ENCODE measurements at regions not wholly inside any gene's neighbourhood (a gene's known extent, or its start where the extent isn't known, plus 50 kb on each side); places are given as distances from the start of the nearest gene placed in this dataset.

DNA sequence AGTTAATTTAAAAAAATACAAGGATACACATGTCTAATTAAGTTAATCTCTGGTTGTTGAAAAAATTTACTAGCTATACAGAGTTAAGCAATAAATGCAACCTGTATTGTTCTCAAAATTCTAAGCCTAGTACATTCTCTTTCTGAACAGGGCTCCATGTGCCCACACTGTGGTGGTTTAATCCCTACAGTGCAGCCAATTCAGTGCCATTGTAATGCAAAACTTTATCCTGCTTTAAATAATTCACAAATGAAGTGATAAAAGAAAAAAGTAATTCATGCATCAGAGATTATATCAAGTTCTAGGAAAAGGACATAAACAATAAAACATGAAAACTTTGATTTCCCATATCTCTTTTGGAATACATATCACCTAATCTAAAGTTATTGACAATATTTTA, 1089.2 kb downstream of the C4orf33 start:
- Histone ChIP-seq H3K27me3 (ENCODE audit: low read depth, low read length) (no peaks in the 10 kb centered on the region), H3K27ac (ENCODE audit: low read length) (no peak overlapping the region), H3K36me3 (ENCODE audit: control insufficient read depth in 1 of 2, insufficient read depth in 2 of 2, low read length in 2 of 2) (no peaks in the 10 kb centered on the region), H3K4me3 (ENCODE audit: low read depth in 1 of 2, low read length in 2 of 2) (no peak overlapping the region), H3K4me1 (ENCODE audit: control insufficient read depth in 1 of 2, insufficient read depth in 2 of 2, low read length in 2 of 2) (no peaks in the 10 kb centered on the region), H3K9me3 (ENCODE audit: control insufficient read depth in 1 of 2, low read length in 2 of 2) (no peaks in the 10 kb centered on the region)

DNA sequence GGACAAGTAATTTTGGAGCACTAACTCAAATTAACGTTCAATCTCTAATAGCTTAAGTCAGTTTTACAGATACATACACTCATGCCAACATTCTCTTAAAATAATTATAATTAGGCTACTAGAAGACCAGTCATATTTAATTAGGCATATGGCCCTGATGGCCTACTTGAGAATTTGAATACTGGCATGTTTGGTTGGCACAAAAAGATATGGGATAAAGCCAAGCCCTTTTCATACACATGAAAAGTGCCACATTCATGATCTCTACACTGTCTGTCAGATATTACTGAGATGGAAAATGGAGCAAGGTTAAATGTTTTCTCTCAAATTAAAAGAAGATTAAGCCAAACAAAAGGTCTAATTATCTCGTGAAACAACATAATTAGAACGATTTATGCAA, 1091.0 kb downstream of the C4orf33 start:
- Histone ChIP-seq H3K9me3 (ENCODE audit: control insufficient read depth in 1 of 2, low read length in 2 of 2) (no peaks in the 10 kb centered on the region), H3K27ac (ENCODE audit: low read length) (no peak overlapping the region), H3K4me3 (ENCODE audit: low read depth in 1 of 2, low read length in 2 of 2) (no peak overlapping the region), H3K36me3 (ENCODE audit: control insufficient read depth in 1 of 2, insufficient read depth in 2 of 2, low read length in 2 of 2) (no peaks in the 10 kb centered on the region), H3K27me3 (ENCODE audit: low read depth, low read length) (no peaks in the 10 kb centered on the region), H3K4me1 (ENCODE audit: control insufficient read depth in 1 of 2, insufficient read depth in 2 of 2, low read length in 2 of 2) (no peaks in the 10 kb centered on the region)

DNA sequence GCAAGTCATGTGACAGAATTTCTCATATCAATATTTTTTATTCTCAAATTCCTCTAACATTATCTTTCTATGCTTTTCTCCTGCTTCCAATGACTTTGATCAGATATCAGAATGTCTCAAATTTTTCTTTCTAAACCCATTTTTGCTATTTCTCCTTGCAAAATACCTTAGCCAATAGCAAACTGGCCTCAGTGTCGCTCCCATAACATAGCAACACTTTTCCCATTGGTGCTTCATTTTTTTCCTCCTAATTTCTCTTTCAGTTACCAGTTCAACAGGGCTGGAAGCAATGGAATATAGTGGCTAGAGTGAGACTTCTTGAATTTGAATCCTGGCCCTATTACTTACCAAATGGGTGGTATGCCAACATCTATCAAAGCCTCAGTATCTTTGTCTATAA, 1091.6 kb downstream of the C4orf33 start:
- H3K4me3 ChIP-seq (ENCODE audit: low read depth in 1 of 2, low read length in 2 of 2), result no peak overlapping the region
- no peaks in the 10 kb centered on the region for H3K9me3 ChIP-seq (ENCODE audit: control insufficient read depth in 1 of 2, low read length in 2 of 2)
- H3K27me3 ChIP-seq (ENCODE audit: low read depth, low read length), result no peaks in the 10 kb centered on the region
- no peak overlapping the region for H3K27ac ChIP-seq (ENCODE audit: low read length)
- no peaks in the 10 kb centered on the region for H3K36me3 ChIP-seq (ENCODE audit: control insufficient read depth in 1 of 2, insufficient read depth in 2 of 2, low read length in 2 of 2)
- H3K4me1 ChIP-seq (ENCODE audit: control insufficient read depth in 1 of 2, insufficient read depth in 2 of 2, low read length in 2 of 2), result no peaks in the 10 kb centered on the region

DNA sequence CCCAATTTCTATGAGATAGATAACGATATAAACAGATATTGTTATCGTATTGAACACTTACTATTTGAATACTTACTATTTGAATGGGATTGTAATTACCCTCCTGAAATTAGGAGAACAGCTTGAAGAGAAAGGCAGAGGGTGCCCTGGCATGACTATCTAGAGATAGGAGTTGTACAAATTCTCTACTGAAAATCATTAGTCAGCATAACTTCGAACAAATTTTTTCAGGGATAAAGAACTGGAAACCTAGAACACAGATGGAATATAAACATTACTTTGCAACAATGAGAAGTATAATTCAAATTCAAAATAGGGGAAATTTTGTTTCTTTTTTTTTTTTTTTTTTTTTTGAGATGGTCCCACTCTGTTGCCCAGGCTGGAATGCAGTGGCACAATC, 1096.8 kb downstream of the C4orf33 start:
- no peaks in the 10 kb centered on the region for H3K4me1 ChIP-seq (ENCODE audit: control insufficient read depth in 1 of 2, insufficient read depth in 2 of 2, low read length in 2 of 2)
- H3K9me3 ChIP-seq (ENCODE audit: control insufficient read depth in 1 of 2, low read length in 2 of 2), result no peaks in the 10 kb centered on the region
- no peaks in the 10 kb centered on the region for H3K36me3 ChIP-seq (ENCODE audit: control insufficient read depth in 1 of 2, insufficient read depth in 2 of 2, low read length in 2 of 2)
- no peak overlapping the region for H3K27ac ChIP-seq (ENCODE audit: low read length)
- no peaks in the 10 kb centered on the region for H3K27me3 ChIP-seq (ENCODE audit: low read depth, low read length)
- H3K4me3 ChIP-seq (ENCODE audit: low read depth in 1 of 2, low read length in 2 of 2), result no peak overlapping the region

DNA sequence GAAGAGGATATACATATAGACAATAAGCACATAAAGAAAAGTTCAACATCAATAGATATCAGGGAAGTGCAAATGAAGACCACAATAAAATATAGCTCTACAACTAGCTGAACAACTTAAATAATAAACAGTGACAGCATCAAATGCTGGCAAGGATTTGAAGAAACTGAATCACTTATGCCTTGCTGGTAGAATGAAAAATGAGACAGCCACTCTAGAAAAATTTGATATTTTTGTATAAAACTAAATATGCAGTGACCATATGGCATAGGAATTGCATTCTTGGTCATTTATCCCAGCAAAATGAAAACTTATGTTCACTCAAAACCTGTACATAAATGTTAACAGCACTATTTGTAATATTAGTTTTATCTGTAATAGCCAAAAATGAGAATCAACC, 1102.0 kb downstream of the C4orf33 start:
- peaks cover 0 to 16% of the 10 kb centered on the region in 2 donors for H3K9me3 ChIP-seq (ENCODE audit: control insufficient read depth in 1 of 2, low read length in 2 of 2)
- H3K4me1 ChIP-seq (ENCODE audit: control insufficient read depth in 1 of 2, insufficient read depth in 2 of 2, low read length in 2 of 2), result no peaks in the 10 kb centered on the region
- H3K4me3 ChIP-seq (ENCODE audit: low read depth in 1 of 2, low read length in 2 of 2), result no peak overlapping the region
- no peak overlapping the region for H3K27ac ChIP-seq (ENCODE audit: low read length)
- no peaks in the 10 kb centered on the region for H3K36me3 ChIP-seq (ENCODE audit: control insufficient read depth in 1 of 2, insufficient read depth in 2 of 2, low read length in 2 of 2)
- H3K27me3 ChIP-seq (ENCODE audit: low read depth, low read length), result no peaks in the 10 kb centered on the region

DNA sequence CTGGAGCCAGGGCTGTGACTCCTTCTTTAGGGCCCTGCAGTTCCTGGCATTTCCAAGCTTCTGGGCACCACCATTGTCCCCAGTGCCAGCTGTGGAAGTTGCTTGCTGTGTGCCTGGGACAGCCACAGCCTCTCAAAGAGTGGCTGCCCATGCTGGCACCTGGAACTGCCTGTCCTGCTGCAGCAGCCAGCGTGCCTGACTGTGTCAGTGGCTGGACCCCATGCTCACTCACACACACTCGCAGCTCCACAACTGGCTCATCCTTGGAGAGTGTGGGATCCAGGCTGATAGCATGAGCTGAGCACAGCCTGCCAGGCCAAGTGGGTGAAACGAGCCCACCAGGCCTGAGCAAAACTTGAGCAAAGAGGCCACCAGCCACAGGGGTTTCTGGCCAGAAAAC, 1107.6 kb downstream of the C4orf33 start:
- H3K4me1 ChIP-seq (ENCODE audit: control insufficient read depth in 1 of 2, insufficient read depth in 2 of 2, low read length in 2 of 2), result no peaks in the 10 kb centered on the region
- no peak overlapping the region for H3K4me3 ChIP-seq (ENCODE audit: low read depth in 1 of 2, low read length in 2 of 2)
- H3K9me3 ChIP-seq (ENCODE audit: control insufficient read depth in 1 of 2, low read length in 2 of 2), result peaks cover 0 to 24% of the 10 kb centered on the region in 2 donors
- no peaks in the 10 kb centered on the region for H3K27me3 ChIP-seq (ENCODE audit: low read depth, low read length)
- H3K27ac ChIP-seq (ENCODE audit: low read length), result no peak overlapping the region
- H3K36me3 ChIP-seq (ENCODE audit: control insufficient read depth in 1 of 2, insufficient read depth in 2 of 2, low read length in 2 of 2), result no peaks in the 10 kb centered on the region

DNA sequence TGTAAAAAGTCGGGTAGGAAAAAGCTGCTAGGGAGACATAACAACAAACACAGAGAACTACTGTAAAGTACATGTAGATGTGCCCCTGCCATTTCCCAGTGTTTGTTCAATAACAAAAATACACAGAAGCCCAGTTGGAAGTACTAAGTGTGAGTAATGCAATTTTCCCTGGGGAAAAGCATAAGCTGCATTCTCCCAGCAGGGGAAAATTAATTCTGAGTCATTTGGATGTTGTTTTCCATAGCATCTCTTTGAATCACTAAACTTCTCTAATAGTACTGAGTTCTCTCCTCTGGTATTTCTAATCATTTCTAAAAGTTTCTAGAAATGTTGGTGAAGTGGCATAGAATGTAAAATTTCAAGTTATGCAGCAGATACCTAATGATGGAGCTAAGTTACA, 1114.9 kb downstream of the C4orf33 start:
- Histone ChIP-seq H3K27ac (ENCODE audit: low read length) (no peak overlapping the region), H3K27me3 (ENCODE audit: low read depth, low read length) (no peaks in the 10 kb centered on the region), H3K36me3 (ENCODE audit: control insufficient read depth in 1 of 2, insufficient read depth in 2 of 2, low read length in 2 of 2) (no peaks in the 10 kb centered on the region), H3K4me3 (ENCODE audit: low read depth in 1 of 2, low read length in 2 of 2) (no peak overlapping the region), H3K4me1 (ENCODE audit: control insufficient read depth in 1 of 2, insufficient read depth in 2 of 2, low read length in 2 of 2) (no peaks in the 10 kb centered on the region), H3K9me3 (ENCODE audit: control insufficient read depth in 1 of 2, low read length in 2 of 2) (no peaks in the 10 kb centered on the region)

DNA sequence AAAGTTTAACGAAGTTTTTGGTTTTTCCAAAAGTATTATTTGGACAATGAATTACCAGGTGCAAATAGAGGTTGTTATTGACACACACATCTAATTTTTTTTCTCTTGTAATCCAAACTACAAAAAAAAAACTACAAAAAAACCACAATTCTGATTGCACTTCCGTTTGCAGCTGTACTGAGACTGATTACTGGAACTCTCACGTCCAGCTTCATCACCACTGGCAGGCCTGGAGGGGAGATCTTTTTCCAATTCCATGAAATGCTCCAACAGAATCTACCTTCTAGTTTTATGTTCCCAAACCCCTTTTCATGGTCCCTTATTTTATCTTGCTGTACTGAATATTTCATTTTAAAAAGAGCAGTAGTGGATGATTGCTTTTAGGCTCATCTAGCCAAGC, 1118.3 kb downstream of the C4orf33 start:
- no peak overlapping the region for H3K4me3 ChIP-seq (ENCODE audit: low read depth in 1 of 2, low read length in 2 of 2)

DNA sequence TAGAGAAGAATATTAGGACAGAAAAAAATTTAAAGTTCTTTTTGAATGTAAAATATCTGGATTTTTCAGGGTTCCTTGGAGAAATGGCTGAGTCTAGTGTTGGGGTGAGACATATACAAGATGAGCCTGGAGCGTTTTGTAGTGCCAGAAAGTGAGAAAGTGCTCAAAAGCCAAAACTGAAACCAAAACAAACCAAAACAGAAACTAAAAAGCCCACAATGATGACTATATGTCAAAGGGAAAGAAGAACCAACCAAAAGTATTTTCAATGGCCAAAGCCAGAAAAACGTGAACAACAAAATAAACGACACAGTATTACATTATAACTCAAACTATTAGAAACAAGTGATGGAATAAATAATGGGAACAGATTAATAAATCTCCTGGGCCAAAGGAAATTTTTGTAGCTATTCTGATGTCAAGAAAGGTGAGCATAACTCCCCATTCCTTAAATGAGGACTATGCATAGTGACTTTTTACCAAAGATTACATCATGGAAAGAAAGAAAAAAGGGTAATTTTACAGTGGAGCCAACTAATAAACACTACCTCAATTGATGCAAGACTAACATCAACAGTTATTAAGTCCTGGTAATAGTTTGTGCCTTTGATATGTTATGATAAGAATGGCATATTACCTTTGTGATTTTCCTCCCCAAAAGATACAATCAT, 1137.6 kb downstream of the C4orf33 start:
- H3K27me3 ChIP-seq (ENCODE audit: low read depth, low read length), result no peaks in the 10 kb centered on the region
- no peaks in the 10 kb centered on the region for H3K9me3 ChIP-seq (ENCODE audit: control insufficient read depth in 1 of 2, low read length in 2 of 2)
- no peak overlapping the region for H3K4me3 ChIP-seq (ENCODE audit: low read depth in 1 of 2, low read length in 2 of 2)
- H3K27ac ChIP-seq (ENCODE audit: low read length), result no peak overlapping the region
- no peaks in the 10 kb centered on the region for H3K4me1 ChIP-seq (ENCODE audit: control insufficient read depth in 1 of 2, insufficient read depth in 2 of 2, low read length in 2 of 2)
- no peaks in the 10 kb centered on the region for H3K36me3 ChIP-seq (ENCODE audit: control insufficient read depth in 1 of 2, insufficient read depth in 2 of 2, low read length in 2 of 2)

More for the DNA sequence above, 1118.3 kb downstream of the C4orf33 start:
- no peaks in the 10 kb centered on the region for H3K9me3 ChIP-seq (ENCODE audit: control insufficient read depth in 1 of 2, low read length in 2 of 2)
- no peak overlapping the region for H3K27ac ChIP-seq (ENCODE audit: low read length)
- no peaks in the 10 kb centered on the region for H3K36me3 ChIP-seq (ENCODE audit: control insufficient read depth in 1 of 2, insufficient read depth in 2 of 2, low read length in 2 of 2)
- no peaks in the 10 kb centered on the region for H3K4me1 ChIP-seq (ENCODE audit: control insufficient read depth in 1 of 2, insufficient read depth in 2 of 2, low read length in 2 of 2)
- H3K27me3 ChIP-seq (ENCODE audit: low read depth, low read length), result no peaks in the 10 kb centered on the region

DNA sequence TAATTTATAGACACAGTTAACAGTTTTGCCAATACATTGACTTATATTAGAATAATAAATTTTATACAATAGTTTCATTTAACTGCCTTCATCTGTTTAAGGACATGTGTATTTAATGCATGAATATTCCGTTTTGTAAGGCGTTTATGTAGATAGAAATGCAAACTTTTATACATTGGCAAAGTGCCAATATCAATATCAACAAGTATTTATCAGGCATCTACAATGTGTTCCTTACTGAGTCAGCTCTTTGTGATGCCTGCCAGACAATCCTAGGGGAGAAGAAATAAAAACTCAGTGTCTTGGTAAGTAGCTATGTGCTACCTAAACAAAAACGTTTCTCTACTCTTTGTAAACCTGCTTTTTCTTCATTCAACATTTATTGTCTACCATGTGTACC, 1142.2 kb downstream of the C4orf33 start:
- Histone ChIP-seq H3K36me3 (ENCODE audit: control insufficient read depth in 1 of 2, insufficient read depth in 2 of 2, low read length in 2 of 2) (no peaks in the 10 kb centered on the region), H3K27me3 (ENCODE audit: low read depth, low read length) (no peaks in the 10 kb centered on the region), H3K9me3 (ENCODE audit: control insufficient read depth in 1 of 2, low read length in 2 of 2) (no peaks in the 10 kb centered on the region), H3K4me1 (ENCODE audit: control insufficient read depth in 1 of 2, insufficient read depth in 2 of 2, low read length in 2 of 2) (no peaks in the 10 kb centered on the region), H3K4me3 (ENCODE audit: low read depth in 1 of 2, low read length in 2 of 2) (no peak overlapping the region), H3K27ac (ENCODE audit: low read length) (no peak overlapping the region)

DNA sequence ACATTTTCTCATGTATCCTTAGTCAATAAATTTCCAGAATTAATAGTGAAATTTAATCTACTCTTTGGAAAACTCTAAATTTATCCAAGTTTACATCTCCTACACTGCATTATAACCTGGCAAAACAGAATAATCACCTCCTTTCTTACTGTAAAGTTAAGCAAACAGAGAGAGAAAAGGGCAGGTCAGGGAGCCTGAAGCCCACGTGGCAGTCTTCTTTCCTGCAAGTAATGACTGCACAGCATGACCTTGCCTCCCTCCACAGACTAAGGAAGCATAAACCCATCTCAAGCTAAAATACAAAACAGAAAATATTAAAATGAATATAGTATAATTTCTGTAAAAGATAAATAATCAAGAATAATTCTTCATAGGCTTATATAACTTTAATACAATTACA, 1153.0 kb downstream of the C4orf33 start:
- Histone ChIP-seq H3K36me3 (ENCODE audit: control insufficient read depth in 1 of 2, insufficient read depth in 2 of 2, low read length in 2 of 2) (no peaks in the 10 kb centered on the region), H3K9me3 (ENCODE audit: control insufficient read depth in 1 of 2, low read length in 2 of 2) (no peaks in the 10 kb centered on the region), H3K27me3 (ENCODE audit: low read depth, low read length) (no peaks in the 10 kb centered on the region), H3K4me3 (ENCODE audit: low read depth in 1 of 2, low read length in 2 of 2) (no peak overlapping the region), H3K4me1 (ENCODE audit: control insufficient read depth in 1 of 2, insufficient read depth in 2 of 2, low read length in 2 of 2) (no peaks in the 10 kb centered on the region), H3K27ac (ENCODE audit: low read length) (no peak overlapping the region)

DNA sequence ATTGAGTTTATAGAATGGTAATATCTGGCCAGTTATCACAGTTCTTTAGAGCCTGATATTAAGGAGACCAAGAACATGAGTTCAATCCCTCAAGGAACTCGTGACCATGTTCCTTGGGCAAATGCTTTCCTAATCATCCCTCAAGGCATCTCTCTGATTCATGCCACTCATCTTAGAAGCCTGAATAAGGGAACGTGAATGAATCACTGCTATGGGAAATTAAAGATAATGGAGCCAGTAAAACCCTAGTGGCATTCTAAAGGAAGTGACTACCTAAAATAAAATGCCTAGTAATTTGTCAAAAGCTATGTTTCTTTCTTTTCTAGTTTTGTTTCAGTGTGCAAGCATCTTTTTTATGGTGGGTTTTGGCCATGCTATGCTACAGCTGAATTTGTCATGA, 1161.3 kb downstream of the C4orf33 start:
- H3K27me3 ChIP-seq (ENCODE audit: low read depth, low read length), result no peaks in the 10 kb centered on the region
- no peaks in the 10 kb centered on the region for H3K36me3 ChIP-seq (ENCODE audit: control insufficient read depth in 1 of 2, insufficient read depth in 2 of 2, low read length in 2 of 2)
- H3K27ac ChIP-seq (ENCODE audit: low read length), result no peak overlapping the region
- no peaks in the 10 kb centered on the region for H3K9me3 ChIP-seq (ENCODE audit: control insufficient read depth in 1 of 2, low read length in 2 of 2)
- H3K4me3 ChIP-seq (ENCODE audit: low read depth in 1 of 2, low read length in 2 of 2), result no peak overlapping the region
- no peaks in the 10 kb centered on the region for H3K4me1 ChIP-seq (ENCODE audit: control insufficient read depth in 1 of 2, insufficient read depth in 2 of 2, low read length in 2 of 2)
